Cardiac septum (tissue), 1 donor: ENCODE measurements at regions not wholly inside any gene's neighbourhood (a gene's known extent, or its start where the extent isn't known, plus 50 kb on each side); places are given as distances from the start of the nearest gene placed in this dataset.

Experiments
- DNase-seq: peaks from one replicate; pipeline ENCODE4 v3.0.0-alpha.2; 2020; ENCODE audit warnings: low spot score
- intact Hi-C: fragments of 100-400 bp; cut with DNase I; formaldehyde crosslinking; loops from one replicate; pipeline ENCODE4 v1.14.0; 2022
- donor health status: DM: no; HTN: no; CAD: no.

DNA sequence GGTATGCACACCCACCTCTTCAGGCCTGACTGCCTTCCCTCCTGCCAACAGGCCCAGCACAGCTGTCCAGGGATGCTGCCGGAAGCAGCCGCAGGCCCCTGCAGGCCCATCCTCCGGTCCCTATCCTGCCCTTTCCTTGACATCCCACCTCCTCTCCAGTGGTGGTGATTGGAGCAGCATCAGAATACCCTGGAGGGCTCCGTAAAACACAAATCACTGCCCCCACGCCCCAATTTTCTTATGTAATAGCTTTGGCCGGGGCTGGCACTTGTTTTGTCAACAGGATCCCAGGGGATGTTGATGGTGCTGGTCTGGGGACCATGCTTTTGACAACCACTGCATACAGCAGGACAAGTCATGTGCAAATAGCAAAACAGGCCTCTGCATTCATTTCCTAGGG lies 274.5 kb downstream of the GADD45G start:
- intact Hi-C loops: loop anchor here (5.0 kb wide), 1 partner anchor 272 kb away; the partner anchor contains the start of gene GADD45G
- DNase-seq: peak; percentile 57

DNA sequence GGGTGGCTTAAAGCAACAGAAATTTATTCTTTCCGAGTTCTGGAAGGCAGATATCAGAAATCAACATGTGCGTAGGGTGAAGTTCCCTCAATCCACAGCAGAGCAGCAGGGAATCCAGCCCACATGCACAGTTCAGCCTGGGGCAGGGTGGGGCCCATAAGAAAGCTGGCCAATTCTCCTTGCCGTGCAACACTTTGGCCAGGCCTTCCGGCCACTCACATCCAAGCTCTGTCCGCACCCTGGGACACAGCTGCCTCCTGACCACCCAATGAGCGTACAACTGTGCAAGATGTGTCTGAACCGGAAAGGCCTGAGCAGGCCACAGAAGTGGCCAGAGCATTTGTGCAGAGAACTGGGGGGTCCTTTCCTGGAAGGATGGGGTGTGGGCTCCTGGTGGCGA lies 274.9 kb downstream of the GADD45G start:
- intact Hi-C loops: loop anchor here (5.0 kb wide), 1 partner anchor 272 kb away; the partner anchor contains the start of gene GADD45G
- peak; percentile 75 for DNase-seq

DNA sequence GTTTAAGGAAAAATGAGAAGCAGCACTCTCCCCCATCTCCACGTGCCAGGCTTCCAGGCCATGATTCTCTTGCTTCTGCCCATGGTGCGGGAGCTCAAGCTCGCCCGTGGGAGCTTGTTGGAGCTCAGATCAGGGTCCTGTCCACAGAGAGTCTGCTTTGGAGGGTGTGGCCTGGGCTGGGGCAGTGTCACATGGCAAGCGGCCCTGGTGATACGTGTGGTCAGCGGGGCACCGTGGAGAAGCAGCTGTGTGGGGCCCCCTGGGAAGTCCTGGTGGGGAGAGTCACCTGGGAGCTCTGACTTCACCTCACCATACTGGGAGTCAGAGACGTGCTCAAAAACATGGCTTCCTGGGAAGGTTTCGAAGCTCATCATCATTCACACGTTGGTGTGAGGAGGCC lies 275.3 kb downstream of the GADD45G start:
- intact Hi-C loops: no loop called here
- DNase-seq: peak; percentile 69

DNA sequence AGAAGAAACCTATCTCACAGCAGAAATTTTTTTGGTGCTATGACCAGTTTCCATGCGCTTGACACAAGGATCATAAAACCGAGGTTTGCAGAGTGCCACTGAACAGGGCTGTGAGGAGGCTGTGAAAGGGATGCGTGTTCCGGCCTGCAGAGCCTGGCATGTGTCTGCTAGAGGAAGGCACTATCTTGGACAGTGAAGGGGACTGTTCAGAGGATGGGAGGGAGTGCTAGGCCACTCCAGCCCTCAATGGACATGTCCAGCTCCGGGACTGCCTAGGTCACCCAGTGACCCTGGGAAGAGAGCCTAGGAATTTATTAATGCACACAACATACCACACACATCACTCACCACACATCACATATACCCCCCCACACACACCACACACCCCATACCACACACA lies 275.9 kb downstream of the GADD45G start:
- DNase-seq: peak; percentile 50
- intact Hi-C loops: no loop called here

DNA sequence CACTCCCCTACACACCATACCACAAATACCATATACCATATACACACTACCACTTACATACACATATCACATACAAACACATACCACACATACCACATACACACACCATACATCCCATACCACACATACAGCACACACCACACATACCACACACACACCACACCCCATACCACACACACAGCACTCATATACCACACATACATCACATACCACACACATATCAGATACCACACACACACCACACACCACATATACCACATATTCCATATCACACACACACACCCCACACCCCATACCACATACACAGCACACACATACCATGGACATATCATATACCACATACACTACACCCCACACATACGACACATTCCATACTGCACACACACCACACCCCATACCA lies 276.6 kb downstream of the GADD45G start:
- intact Hi-C loops: no loop called here

DNA sequence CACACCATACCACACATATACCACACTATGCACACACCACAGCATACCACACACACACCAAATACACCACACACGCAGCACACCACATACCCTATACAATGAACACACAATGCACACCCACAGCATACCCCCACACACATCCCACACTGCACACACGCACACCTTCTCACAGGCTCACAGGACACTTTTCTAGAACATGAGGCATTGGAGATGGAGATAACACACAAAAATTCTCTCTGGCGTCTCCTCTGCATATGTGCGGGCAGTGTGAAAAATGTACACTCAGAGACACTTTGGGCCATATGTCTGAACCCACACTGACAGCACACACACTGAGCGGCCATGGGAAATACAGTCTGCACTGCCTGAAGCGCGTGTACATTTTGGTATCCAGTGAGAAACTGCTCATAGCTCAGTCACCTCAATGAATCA lies 278.1 kb downstream of the GADD45G start:
- DNase-seq: peak; percentile 67
- intact Hi-C loops: no loop called here

More for the DNA sequence above, 276.6 kb downstream of the GADD45G start:
- no peak for DNase-seq

DNA sequence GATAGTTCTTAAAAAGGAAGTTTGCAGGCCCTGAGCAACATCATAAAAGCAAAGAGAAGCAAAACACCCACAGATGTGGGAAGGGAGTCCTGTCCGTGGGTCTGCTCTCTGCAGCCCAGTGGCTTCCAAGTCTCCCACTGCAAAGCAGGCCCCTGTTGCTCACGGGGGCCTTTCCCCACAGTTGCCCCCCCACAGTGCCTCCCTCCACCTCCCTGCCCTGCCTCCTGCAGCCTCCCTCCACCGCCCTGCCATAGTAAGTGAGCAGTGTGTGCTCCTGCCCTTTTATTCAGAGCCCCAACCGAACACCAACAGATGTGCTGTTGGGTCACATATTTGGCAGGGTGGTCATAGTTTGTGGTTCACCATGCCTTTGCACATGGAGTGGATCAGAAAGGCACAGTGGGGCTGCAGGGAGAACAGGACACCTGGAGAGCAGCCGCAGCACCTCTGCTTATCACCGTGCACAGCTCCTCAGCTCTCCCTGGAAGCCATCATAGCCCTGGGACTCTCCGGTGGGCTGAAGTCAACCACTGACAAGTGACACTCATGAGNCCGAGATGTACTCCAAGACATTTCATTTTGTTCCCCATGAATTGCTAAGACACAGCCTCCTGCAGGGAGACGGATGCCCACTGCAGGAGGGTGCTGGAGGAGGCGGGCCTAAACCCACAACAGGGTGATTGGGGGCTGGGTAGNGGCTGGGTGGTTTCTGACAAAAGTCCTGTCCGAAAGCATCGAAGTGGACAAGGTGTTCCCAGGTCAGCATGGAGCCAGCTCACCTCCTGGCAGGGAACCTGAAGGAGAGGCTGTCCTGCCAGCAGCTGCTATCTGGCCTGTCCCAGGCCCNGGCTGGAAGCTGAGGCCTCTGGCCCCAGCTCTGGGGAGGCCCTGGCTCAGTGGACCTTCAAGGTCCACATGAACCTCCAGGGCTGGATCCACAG lies 278.9 kb downstream of the GADD45G start:
- intact Hi-C loops: no loop called here

DNA sequence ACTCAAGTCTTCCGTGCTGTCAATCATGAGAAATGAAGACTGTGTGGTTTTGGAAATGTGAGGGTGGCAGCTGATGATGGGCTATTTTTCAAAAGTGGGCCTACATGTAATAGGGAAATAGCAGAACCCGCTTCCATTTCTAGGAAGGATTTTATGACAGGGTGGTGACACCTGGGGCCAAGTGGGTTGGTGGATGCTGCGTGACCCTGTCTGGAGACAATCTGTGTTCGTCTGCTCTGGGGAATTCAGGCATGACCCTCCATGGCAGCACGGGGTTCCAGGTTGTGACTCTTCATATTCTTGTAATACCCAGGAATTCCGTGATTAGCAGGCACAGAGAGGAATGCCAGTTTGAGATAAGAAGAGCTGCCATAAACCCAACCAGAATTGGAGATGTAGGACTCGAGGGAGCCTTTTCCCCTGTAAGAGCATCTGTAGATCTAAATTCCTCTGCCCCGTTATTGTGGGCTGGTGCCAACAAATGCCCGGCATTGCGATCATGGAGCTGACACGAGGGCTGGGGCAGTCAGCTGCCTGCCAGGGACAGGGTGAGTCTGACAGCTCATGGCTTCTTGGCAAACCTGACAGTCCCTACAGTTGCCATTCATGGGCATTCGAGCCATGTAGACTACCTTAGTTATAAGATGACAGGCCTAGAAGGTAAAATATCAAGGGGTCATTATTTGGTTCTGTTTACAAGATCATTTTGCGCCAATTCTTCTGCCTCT lies 279.7 kb downstream of the GADD45G start:
- DNase-seq: peak; percentile 78
- intact Hi-C loops: no loop called here

More for the DNA sequence above, 278.9 kb downstream of the GADD45G start:
- peak; percentile 68 for DNase-seq

DNA sequence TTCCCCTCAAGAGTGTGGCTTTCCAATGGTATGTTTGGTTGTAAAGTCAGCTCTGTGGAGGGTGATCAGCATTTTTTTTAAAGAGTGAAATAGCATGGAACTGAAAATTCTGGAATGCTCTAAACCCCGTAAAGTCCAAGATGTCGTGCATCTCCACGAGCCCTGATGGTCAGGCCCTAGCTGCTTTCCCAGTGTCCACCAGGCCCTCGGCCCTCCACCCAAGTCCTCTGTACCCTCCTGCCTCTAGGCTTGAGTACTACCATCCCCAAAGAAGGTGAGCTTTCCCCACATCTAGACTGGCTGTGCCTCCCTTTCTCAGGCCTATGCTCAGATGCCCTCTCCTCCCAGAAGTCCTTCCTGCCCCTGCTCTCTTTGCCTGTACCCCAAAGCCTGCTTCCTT lies 280.3 kb downstream of the GADD45G start:
- intact Hi-C loops: no loop called here
- no peak for DNase-seq

DNA sequence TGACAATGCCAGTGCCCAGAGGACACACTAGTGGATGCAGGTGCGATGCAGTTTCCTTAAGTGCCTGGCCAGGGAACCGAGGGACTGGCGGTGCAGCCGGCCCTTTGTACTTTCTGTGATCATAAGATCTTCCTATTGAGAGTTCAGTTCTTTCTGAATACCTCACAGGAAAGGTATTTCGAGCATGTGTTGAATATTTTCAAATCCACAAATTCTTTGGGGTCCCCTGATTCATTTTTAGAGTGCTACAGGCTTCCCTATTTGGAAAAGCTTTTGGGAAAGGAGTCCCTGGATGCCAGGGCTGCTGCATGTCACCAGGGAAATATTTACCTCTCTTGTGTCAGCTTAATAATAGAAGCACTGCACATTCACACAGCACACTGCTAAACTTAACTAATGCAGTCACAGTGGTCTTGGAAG lies 281.5 kb downstream of the GADD45G start:
- intact Hi-C loops: no loop called here

DNA sequence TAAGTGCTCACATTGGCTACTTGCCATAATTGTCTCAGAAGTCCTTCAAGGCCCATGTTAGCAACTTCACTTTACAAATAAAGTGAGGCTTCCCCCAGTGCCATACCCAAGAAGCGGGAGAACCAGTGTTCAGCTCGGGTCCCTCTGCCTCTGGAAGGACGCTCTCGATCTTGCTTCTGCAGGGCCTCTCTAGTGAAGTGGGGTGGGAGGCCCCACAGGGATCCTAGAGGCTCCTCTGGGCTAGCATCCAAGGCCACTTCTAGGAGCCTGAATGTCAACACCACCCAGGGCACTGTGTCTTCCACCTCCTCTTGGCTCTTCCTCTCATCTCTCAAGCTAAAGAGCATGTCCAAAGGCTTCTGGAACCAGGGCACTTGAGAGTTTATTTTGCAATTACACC lies 282.5 kb downstream of the GADD45G start:
- peak; percentile 49 for DNase-seq

More for the DNA sequence above, 281.5 kb downstream of the GADD45G start:
- peak; percentile 73 for DNase-seq

DNA sequence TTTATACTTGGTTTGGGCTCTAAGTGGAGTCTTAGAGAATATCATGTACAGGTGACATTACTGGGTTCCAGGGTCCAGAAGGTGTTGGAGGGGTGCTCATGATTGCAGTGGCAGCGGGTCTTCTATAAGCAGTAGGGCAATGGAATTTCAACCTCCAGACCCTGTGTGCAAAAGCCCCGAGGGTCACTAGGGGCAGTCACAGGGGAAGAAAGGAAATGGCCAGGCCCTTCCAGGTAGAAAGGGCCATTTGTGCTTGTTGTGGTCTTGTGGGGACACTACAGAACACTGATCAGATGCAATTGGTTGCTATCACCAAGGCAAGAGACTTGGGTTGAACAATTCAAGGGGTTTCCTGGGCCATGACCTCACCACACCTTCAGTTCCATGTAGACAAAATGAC lies 283.4 kb downstream of the GADD45G start:
- intact Hi-C loops: no loop called here
- DNase-seq: no peak

More for the DNA sequence above, 282.5 kb downstream of the GADD45G start:
- intact Hi-C loops: no loop called here

DNA sequence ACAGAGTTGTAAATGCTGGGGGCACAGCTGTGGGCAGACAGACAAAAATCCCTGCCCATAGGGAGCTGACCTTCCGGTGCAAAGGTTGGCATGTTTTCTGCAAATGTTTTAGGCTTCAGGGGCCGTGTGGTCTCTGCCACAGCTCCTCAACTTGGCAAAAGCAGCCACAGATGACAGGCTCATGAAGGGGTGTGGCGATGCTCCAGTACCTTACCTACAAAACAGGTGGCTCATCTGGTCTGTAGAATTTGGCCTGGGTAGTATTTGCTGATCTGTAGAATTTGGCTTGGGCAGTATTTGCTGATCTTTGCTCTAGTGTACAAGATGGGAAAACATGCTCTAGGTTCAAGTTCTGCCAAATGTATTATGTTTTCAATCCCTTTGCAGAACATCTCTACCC lies 283.9 kb downstream of the GADD45G start:
- intact Hi-C loops: no loop called here

DNA sequence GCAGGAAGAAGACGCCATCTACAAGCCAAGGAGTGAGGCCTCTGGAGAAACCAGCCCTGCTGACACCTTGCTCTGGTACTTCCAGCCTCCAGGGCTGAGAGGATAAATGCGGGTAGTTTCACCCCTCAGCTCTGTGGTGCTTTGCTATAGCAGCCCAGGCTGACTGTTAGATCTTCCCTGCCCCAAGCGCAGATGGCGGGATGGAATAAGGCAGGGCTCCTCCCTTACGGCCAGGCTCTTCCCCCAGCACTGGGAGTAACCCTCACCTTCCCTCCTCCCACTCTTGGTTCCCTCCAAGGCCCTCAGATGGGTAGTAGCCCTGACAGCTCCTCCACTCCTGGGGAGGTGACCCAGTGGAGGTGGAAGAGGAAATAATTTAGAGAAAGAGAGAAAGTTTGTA lies 285.1 kb downstream of the GADD45G start:
- intact Hi-C loops: no loop called here
- DNase-seq: no peak

More for the DNA sequence above, 283.9 kb downstream of the GADD45G start:
- peak; percentile 51 for DNase-seq

DNA sequence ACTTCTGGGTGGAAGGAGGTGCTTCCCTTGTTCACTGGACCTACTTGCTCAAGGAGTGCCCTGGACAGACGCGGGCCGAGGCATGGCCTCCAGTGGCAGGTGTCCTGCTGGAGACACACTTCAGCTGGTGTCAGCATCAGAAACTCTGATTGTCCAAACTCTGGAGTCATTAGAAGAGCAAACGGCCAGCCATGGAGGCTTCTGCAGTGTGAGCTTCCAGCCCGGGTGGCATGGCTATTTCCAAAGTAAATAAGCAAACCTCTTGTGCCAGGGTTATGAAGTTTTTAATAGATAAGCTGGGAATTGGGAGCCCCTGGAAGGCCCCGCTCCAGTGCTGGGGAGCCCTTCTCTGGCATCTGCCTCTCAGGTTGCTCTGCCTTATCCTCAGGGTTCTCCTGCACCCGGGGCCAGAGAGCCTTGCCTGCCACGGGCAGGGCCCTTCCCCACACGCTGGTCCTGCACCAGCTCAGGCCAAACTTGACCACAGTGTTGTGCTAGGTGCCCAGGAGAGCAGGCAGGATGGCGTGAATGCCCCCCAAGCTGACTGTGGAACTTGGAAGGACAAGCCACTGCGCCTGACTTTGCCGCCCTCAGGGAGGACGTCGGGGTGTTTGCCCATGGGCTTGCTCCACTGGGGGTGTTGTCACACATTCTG lies 285.6 kb downstream of the GADD45G start:
- intact Hi-C loops: no loop called here
- DNase-seq: no peak

DNA sequence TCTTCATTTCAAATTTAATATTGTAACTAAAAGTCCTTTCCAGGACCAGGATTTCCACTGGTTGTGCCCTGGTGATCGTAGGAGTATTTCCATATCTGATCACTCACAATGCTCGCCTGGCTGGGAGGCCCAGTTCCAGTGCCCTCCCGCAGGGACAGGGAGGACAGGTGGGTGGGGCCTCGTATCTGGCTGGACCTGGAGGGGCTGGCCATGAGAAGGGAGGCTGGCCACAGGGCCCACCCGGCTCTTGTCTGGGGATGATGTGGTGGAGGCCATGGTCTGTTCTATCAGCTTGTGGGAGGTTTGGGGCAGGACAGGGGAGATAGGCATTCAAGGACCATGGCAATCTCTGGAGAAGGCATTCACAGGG lies 286.4 kb downstream of the GADD45G start:
- intact Hi-C loops: no loop called here
- DNase-seq: no peak

DNA sequence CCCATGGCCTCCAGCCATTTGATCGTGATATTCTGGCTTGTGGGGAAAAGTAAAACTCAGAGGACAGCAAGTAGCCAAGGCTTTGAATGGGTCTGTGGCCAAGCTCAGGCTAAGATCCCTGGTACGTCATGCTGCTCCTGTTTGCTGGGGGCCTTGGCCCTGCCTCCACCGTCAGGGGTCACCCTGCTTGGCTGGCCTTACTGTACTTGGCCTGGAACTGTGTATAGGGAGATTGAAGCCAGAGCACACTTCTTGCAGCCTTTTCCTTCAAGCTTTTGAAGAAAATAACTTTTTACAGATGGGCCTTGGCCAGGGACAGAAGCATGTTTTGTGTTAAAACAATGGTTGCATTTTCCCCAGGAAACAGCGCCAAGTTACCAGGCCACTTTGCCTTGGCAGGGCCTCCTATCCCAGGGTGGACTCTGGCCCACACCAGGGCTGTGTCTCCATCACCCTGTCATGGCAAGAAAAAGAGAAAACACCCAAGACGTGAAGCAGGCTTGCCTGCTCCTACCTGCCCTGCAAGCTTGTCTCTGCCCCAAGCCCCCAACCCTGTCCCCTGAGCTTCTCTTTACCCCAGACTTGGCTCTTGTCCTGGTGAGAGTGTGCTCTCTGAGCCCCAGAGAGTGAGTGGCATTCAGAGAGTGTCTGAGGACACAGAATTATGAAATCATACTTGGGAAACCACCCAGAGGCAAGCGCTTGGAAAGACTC lies 286.9 kb downstream of the GADD45G start:
- intact Hi-C loops: no loop called here
- DNase-seq: no peak

DNA sequence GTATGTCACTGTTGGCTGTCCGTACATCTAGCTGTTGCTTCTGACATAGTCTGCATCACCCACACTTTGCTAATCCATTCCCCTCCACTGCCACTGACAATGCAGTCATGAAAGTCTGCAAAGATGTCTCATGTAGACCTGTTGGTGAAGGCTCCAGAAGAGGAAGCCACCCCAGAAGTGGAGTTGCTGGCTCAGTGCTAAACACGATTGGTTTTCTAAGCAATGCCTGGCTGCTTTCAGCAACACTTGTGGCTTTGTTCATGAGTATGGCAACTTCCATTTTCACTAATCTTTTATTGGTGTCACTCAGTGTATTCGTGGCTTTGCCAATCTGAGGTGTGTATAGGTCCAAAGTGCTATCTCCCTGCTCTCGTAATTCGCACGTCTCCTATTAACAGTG lies 288.1 kb downstream of the GADD45G start:
- no peak for DNase-seq
- intact Hi-C loops: no loop called here

DNA sequence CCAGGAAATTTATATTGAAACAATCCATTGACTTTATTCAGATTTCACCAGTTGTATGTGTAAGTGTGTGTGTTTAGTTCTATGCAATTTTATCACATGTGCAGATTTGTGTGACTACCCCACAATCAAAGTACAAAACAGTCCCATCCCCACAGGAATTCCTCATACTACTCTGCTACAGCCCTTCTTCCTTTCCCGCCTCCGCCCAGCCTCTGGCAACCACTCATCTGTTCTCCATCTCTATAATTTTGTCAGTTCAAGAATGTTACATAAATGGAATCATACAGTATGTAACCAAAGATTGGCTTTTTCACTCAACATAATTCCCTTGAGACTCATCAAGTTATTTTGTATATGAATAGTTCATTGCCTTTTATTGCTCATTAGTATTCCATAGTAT lies 289.1 kb downstream of the GADD45G start:
- intact Hi-C loops: no loop called here
- no peak for DNase-seq
